ENCODE measurements at regions not wholly inside any gene's neighbourhood (a gene's known extent, or its start where the extent isn't known, plus 50 kb on each side); places are given as distances from the start of the nearest gene placed in this dataset.

- H3K4me3 Mint-ChIP-seq = no peak overlapping the region
- no peak for DNase-seq (ENCODE audit: low spot score in 2 of 2, unreplicated experiment in 2 of 2)
- no peak overlapping the region for H3K27ac Mint-ChIP-seq
- TF ChIP-seq, protein P1, sequence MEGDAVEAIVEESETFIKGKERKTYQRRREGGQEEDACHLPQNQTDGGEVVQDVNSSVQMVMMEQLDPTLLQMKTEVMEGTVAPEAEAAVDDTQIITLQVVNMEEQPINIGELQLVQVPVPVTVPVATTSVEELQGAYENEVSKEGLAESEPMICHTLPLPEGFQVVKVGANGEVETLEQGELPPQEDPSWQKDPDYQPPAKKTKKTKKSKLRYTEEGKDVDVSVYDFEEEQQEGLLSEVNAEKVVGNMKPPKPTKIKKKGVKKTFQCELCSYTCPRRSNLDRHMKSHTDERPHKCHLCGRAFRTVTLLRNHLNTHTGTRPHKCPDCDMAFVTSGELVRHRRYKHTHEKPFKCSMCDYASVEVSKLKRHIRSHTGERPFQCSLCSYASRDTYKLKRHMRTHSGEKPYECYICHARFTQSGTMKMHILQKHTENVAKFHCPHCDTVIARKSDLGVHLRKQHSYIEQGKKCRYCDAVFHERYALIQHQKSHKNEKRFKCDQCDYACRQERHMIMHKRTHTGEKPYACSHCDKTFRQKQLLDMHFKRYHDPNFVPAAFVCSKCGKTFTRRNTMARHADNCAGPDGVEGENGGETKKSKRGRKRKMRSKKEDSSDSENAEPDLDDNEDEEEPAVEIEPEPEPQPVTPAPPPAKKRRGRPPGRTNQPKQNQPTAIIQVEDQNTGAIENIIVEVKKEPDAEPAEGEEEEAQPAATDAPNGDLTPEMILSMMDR (IDR thresholded peaks at IDR 0.05; ENCODE audit: unreplicated experiment) = no peak
- H3K27me3 Mint-ChIP-seq (ENCODE audit: low read depth) = no peaks in the 10 kb centered on the region
- no peaks in the 10 kb centered on the region for H3K36me3 Mint-ChIP-seq
- peaks cover 10% of the 10 kb centered on the region for H3K4me1 Mint-ChIP-seq
- no peaks in the 10 kb centered on the region for H3K9me3 Mint-ChIP-seq
Observed at GRCh38 chr5:128667152-128667551, 129.1 kb upstream of the FBN2 start.

GRCh38 chr5:128667751-128668150 lies 129.7 kb upstream of the FBN2 start:
- Mint-ChIP-seq H3K27me3 (ENCODE audit: low read depth) (no peaks in the 10 kb centered on the region), H3K4me3 (no peak overlapping the region), H3K4me1 (peaks cover 16% of the 10 kb centered on the region), H3K9me3 (no peaks in the 10 kb centered on the region), H3K27ac (no peak overlapping the region), H3K36me3 (no peaks in the 10 kb centered on the region)
- TF ChIP-seq, protein P1 (IDR thresholded peaks at IDR 0.05; ENCODE audit: unreplicated experiment) = no peak
- DNase-seq (ENCODE audit: low spot score in 2 of 2, unreplicated experiment in 2 of 2) = no peak

- no peak overlapping the region for H3K27ac Mint-ChIP-seq
- no peaks in the 10 kb centered on the region for H3K27me3 Mint-ChIP-seq (ENCODE audit: low read depth)
- no peaks in the 10 kb centered on the region for H3K9me3 Mint-ChIP-seq
Observed at GRCh38 chr5:128668921-128669320, 130.9 kb upstream of the FBN2 start.

DNA sequence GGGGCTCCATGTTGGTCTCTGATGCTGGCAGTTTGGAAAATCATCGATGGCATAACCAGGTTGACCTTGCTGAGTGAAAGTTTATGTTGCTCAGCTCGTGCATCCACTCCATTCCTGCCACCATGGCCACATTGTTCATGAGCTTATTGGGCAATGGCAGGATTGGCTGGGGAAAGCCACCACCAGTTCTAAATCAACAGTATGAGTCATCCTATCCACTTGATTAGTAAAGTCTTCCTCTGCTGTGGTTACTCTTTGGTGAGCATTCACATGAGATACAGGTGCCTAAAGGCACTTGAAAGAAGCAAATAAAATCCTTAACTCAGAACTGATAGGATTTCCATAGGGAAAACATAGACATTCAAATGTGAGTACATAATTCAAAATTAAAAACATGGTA lies 131.8 kb upstream of the FBN2 start:
- Mint-ChIP-seq H3K27me3 (ENCODE audit: low read depth) (no peaks in the 10 kb centered on the region), H3K27ac (no peak overlapping the region), H3K9me3 (peaks cover 4% of the 10 kb centered on the region), H3K36me3 (no peaks in the 10 kb centered on the region), H3K4me1 (peaks cover 26% of the 10 kb centered on the region), H3K4me3 (no peak overlapping the region)
- TF ChIP-seq, protein P1 (IDR thresholded peaks at IDR 0.05; ENCODE audit: unreplicated experiment) = no peak
- DNase-seq (ENCODE audit: low spot score in 2 of 2, unreplicated experiment in 2 of 2) = no peak

More at GRCh38 chr5:128668921-128669320, 130.9 kb upstream of the FBN2 start:
- no peak for DNase-seq (ENCODE audit: low spot score in 2 of 2, unreplicated experiment in 2 of 2)
- TF ChIP-seq, protein P1 (IDR thresholded peaks at IDR 0.05; ENCODE audit: unreplicated experiment) = no peak
- Mint-ChIP-seq H3K4me3 (no peak overlapping the region), H3K4me1 (peaks cover 24% of the 10 kb centered on the region), H3K36me3 (no peaks in the 10 kb centered on the region)

GRCh38 chr5:128671943-128672342 lies 133.9 kb upstream of the FBN2 start:
- Mint-ChIP-seq H3K4me3 (no peak overlapping the region), H3K36me3 (peaks cover 10% of the 10 kb centered on the region), H3K4me1 (peaks cover 26% of the 10 kb centered on the region), H3K9me3 (peaks cover 21% of the 10 kb centered on the region), H3K27ac (peak overlapping the region; percentile 91), H3K27me3 (ENCODE audit: low read depth) (no peaks in the 10 kb centered on the region)
- DNase-seq (ENCODE audit: low spot score in 2 of 2, unreplicated experiment in 2 of 2) = no peak
- TF ChIP-seq, protein P1 (IDR thresholded peaks at IDR 0.05; ENCODE audit: unreplicated experiment) = no peak

DNA sequence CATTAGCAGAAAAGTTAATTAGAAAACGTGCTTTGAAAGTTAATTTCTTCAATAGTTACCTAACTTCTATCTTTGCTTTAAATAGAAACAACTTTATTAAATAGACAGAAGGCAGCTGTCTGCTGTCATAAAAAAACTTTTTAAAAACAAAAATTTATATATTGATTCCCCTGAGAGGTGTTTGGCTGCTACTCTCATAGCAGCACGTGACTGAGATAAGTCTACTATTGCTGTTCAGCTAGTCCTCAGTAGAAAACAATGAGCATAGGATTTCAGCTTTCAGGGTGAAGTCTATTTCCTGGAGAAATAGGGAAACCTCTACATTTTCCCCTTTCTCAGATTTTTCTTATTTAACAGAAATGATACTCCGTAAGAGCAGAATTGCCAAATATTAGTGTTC lies 135.0 kb upstream of the FBN2 start:
- H3K36me3 Mint-ChIP-seq = peaks cover 10% of the 10 kb centered on the region
- no peak overlapping the region for H3K4me3 Mint-ChIP-seq
- H3K27ac Mint-ChIP-seq = peak overlapping the region; percentile 91
- H3K27me3 Mint-ChIP-seq (ENCODE audit: low read depth) = no peaks in the 10 kb centered on the region
- TF ChIP-seq, protein P1 (IDR thresholded peaks at IDR 0.05; ENCODE audit: unreplicated experiment) = no peak
- peaks cover 26% of the 10 kb centered on the region for H3K4me1 Mint-ChIP-seq
- H3K9me3 Mint-ChIP-seq = peaks cover 21% of the 10 kb centered on the region
- no peak for DNase-seq (ENCODE audit: low spot score in 2 of 2, unreplicated experiment in 2 of 2)
